SK-MEL-5 (cell line): ENCODE measurements at regions not wholly inside any gene's neighbourhood (a gene's known extent, or its start where the extent isn't known, plus 50 kb on each side); places are given as distances from the start of the nearest gene placed in this dataset.

Experiments used
- DNase-seq: peaks from one replicate; pipeline ENCODE4 v3.0.0-alpha.2; 2016; ENCODE audit warnings: low read depth, low spot score
- in situ Hi-C: cut with HindIII; loops from 2 replicates; pipeline ENCODE4 v1.10.0; 2016; ENCODE audit warnings: low sequenced_read_pairs, high pct_unique_total_duplicates, low pct_unique_long_range_greater_than_20kb

DNA sequence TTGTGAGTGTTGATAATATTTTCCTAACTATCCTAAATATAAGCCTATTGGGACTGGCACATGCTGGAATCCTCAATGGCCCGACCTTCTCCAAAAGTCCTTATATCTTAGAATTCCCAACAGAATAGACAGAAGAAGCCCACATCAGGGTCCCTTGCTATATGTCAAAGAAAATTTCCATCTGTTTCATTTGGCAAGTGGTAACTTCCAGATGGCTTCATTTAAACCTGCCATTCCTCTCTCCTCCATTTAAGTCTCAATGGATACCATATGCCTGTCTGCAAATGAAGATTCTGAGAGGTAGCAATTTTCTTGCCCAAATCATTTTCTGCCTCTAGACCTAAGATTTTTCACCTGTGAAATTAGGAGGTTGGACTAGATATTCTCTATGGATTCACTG, 73.1 kb upstream of the KCNA4 start:
- in situ Hi-C loops: no loop called here
- DNase-seq: no peak

DNA sequence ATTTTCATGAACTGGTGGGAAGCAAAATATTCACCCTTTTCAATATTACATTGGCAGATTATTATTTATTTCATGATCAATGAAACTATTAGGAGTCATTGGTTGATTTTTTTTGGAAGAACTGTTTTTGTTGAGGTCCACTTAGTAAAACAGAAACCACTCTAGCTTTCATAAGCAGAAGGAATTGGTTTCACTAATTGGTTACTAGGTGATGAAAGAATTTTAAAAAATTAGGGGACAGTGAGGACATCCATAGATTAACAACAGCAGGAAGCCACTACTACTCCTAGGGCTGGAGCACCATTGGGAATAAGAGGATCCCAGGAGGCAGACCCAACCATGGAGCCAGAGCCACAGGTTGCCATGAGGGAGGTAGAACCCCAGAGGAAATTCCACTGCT, 74.4 kb upstream of the KCNA4 start:
- no peak for DNase-seq
- in situ Hi-C loops: no loop called here

DNA sequence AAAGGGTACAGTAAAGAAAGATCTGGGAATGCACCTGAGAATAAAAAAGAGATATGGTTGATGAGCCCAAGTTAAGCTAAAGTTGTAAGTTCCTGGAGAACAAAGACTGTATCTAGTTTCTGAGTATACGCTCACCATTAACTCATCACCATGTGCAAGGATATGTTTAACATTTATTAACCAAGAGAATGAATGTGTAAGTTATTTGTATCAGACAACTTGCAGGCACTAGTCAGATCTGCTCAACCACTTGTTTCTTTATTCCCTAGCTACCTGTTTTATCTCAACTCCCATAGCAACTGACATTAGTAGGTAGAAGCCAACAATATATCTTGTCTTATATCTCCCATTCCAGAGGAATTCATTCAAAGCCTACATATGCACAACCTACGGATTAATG, 74.9 kb upstream of the KCNA4 start:
- DNase-seq: no peak
- in situ Hi-C loops: no loop called here

DNA sequence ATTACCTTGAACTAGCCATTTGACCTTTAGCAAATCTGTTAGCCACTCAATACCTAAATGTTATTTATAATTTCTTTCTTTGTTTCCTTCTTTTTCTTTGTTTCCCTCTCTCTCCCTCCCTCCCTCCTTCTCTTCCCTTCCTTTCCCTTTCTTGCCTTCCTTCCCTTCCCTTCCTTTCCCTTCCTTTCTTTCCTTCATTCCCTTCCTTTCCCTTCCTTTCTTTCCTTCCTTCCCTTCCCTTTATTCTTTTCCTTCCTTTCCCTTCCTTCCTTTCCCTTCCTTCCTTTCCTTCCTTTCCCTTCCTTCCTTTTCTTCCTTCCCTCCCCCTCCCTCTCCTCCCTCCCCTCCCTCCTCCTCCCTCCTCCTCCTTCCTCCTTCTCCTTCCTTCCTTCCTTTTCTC, 75.7 kb upstream of the KCNA4 start:
- in situ Hi-C loops: no loop called here
- DNase-seq: no peak

DNA sequence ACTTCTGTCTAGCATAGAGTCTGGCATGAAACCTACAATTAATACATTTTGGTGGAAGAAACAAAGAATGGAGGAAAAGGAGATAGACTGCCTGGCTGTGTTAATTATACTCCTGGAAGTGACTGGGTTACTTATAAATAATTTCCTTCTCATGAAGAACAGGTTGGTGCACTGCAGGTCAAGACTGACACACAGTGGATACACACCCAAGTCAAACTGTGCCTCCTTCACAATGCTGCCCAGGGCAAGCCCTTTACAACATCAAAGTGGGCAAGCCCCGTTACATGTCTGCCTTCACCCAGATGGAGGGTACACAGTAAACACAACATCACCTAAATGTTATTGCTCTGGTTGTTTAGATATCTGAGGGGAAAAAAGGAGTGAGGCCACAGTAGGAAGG, 83.7 kb upstream of the KCNA4 start:
- DNase-seq: no peak
- in situ Hi-C loops: no loop called here

DNA sequence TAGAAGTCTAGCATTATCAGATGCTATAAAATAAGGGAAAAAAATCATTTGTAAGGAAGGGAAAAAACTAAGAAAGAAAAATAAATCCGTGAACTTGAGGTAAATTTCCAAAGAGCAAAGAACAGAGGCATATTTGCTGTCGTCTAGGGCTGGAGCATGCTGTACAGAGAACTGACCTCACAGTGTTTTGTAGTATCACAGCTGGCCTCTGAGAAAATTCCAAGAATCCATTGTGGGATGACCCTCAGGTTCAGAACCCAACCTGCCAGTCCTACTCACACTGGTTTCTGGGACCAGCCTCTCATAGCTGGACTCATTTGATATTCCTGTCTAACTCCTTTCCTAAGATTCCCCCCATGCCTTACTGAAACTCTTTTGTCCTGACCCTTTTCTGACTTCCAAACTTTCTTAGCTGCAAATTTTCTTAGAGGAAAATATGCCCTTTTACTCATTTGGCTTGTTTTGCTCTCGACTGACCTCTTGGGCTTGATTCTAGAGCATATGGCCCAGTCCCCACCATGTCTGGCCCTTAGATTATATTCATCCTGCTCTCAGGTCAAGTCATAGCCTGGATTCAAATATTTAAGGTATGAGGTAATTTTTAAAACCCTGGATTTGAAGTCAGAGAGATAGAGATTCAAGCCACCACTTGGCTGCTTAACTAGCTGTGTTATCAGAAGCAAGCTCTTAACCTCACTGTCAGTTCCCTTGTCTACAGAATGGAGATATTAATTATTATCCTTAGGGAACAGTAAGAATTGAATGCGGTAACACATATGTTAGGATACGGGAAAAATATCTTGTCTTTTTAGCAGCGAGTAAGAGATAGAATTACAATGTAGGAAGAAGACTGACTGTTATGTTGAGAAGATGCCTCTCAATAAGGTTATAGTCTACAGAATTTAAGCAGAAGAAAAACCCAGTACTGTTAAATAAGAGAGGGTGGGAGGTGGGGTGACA, 89.7 kb upstream of the KCNA4 start:
- in situ Hi-C loops: no loop called here
- no peak for DNase-seq

DNA sequence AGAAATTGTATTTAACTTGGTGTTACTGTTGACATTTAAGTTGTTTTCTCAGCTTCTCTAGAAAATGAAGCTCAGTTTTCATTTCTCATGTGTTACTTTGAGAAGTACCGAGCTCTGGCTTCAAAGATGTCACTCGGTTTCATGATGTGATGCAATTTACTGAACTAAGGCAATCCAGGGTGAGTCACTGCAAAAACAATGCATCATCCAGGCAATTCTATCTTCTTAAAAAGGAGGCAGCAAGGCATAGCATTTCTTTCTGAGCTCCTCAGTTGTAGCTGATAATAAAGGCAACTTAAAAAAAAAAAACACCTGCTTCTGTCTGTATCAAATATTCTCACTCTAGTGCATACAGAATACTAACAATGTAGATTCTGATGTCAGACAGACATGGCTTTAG, 91.1 kb upstream of the KCNA4 start:
- in situ Hi-C loops: no loop called here
- no peak for DNase-seq

DNA sequence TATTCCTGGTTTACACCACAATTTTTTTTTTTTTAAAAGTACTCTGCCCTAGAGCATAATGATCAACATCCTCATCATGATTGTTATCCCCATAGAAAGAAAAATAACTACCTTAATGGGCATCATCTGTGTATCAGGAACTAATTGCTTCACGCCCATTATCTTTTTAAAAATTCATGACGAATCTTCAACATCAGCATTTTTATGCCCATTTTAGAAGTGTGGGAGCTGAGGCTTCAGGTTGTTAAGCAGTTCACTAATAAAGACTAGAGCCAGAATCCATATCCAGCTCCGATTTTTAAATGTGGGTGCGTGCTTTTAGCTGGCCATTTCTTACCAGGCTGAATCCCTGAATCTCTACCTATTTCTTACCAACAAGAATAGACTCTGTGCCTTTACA, 92.9 kb upstream of the KCNA4 start:
- no peak for DNase-seq
- in situ Hi-C loops: no loop called here

DNA sequence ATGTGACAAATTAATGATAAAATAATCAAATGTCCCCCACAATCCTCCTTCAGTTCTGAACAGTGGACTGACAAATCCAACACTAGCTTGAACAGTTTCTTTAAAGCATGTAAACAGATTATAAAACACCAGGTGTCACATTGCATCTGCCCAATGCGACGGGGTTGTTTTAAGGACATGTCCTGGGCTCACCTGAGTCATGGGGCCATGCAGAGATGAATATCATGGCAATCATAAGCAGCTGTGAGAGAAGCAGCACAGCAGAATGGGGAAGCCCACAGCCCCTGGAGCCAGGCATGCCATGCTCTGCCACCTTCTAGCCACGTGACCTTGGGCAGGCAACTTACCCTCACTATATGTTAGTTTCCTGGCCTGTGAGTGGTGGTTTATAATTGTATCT, 93.9 kb upstream of the KCNA4 start:
- no peak for DNase-seq
- in situ Hi-C loops: no loop called here

DNA sequence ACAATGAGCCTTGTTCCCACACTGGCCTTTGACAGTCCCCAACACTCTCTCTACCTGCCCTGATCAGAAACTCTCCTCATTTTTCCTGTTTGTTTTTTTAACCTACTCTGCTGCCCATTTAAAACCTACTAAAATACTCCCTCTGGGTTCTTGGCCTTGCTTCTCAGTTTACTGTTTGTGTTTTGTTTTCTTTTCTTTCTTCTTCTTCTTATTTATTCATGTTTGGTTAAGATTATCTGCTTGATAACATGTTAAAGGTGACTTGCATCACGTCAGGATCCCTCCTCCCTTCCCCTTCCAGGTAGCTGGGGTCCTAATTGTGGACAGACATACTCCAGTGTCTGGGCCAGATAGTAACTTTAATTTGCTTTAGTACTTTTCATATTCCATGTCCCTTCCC, 95.0 kb upstream of the KCNA4 start:
- DNase-seq: no peak
- in situ Hi-C loops: no loop called here

DNA sequence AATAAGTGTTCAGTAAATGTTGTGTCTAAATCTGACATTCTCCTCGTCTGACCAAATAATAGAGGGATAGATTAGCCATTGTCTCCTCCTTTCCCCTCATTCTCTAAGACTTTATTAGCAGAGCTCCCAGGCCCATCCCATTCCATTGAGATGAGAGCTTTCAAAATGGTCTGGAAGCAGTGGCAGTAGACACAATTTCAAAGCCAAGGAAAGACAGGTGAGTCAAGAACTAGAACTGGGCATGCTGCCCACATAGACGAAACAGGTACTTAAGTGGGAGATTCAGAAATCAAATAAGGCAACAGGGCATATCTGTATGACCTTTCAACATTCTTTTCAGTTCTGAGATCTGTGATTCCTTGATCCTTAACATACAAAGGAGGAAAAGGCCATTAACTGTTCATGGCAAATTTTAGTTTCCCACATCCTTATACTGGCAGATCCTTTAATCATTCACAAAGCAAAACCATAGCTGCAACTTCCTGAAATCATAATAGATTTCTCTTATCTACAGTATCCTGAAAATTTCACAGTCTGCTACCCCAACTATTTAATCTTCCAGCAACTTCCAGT, 96.6 kb upstream of the KCNA4 start:
- no peak for DNase-seq
- in situ Hi-C loops: no loop called here

DNA sequence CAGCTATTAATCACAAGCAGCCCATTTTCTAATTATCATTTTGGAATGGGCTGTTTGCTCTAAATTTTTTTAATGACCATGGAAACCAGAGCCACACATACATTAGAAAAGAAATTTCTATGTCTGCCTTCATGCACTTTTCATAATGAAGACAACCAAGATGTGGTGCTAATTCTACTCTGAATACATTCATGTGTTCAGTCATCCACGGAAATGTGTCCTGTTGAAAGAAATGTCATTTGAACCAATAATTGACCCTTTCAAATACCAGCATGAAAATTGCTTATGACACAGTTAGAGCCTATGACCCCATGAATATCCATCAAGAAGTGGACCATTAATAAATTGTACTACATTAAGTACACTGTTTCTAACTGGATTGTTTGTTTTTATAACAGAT, 99.7 kb upstream of the KCNA4 start:
- DNase-seq: no peak
- in situ Hi-C loops: no loop called here

DNA sequence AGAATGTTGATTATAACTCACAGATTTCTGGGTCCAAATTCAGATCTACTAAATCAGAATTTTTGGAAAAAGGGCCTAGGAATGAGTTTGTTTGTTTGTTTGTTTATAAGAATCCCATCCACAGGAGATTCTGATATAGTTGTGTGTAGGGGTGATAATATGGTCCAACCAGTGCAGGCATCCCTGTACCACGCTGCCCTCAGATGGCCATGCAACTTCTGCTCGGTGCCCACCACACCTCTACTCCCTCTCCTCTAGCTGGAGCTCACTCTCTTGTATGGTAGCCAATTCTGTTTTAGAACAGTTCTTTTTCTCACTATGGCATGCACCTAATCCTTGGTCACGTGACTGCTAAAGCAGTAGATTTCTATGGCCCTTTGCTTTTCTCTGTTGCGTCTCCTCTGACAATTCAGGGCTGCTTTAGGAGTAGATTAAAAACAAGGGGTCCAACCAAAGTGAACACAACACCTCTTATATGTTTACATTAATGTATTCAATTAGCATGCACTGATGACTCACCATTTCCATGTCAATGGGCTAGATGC, 103.3 kb upstream of the KCNA4 start:
- no peak for DNase-seq
- in situ Hi-C loops: no loop called here

DNA sequence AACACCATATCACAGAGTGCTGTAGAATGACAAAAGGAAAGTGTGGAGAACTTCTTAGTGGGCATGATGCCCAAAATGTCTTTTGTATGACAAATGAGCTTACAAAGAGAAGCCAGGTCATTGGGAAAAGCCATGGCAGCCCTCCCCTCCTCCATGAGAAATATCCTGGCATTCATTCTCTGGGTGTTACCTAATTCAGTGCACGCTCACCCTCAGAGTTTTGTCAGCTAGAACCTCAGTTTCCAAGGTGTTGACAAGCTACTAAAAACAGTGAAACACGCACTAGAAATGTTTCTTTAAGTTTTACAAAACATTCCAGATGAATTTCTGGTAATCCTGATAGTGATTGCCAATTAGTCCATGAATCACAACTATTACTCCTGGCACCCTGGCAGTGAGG, 105.4 kb upstream of the FSHB start:
- no peak for DNase-seq
- in situ Hi-C loops: no loop called here

DNA sequence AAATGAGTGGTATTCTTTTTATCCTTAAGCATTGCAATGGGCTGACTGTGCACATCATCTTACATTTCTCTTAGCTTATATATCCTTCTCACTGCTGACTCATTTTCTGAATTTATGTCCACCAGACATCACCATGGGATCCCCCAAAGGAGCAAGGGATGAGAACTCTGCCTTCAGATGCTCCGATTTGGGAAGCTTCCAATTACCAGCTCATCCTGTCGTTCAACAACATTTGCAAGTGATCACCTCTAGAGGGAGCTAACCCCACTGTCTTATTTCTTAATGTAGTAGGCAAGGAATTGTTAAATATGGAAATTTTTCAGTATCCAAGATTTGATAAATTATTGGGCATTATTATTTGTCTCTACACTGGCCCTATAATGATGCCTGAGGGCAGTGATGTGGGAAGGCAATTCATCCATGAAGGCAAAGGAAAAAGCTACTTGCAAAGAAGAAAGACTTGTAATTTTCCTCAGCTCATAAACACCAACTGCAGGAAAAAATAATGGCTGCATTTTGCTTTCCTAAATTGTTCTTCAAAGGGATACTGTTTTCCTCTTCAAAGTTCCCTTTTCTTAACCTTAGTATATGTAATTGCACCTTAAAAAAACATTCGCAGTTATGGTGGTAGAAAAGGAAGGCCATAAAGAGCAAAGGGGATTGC, 102.4 kb upstream of the FSHB start:
- in situ Hi-C loops: no loop called here

DNA sequence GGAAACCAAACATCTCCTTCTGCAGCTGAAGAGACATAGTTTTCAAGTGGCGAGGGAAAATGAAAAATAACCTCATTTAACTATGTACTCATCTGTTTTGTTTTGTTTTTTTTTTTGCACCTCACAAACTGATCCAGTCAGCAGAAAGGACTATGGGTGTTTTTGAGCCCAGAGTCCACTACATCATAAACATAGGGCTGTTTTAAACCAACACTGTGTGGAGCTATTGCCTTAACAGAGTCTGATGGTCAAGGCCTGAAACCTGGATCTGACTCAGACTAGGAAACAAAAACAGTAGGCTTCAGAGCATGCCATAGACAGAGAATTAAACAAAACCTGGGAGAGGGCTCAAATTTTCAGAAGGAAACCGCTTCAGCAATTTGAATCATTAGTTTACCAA, 99.3 kb upstream of the FSHB start:
- peak; percentile 32 for DNase-seq
- in situ Hi-C loops: no loop called here

More for the DNA sequence above, 102.4 kb upstream of the FSHB start:
- DNase-seq: peak; percentile 64

DNA sequence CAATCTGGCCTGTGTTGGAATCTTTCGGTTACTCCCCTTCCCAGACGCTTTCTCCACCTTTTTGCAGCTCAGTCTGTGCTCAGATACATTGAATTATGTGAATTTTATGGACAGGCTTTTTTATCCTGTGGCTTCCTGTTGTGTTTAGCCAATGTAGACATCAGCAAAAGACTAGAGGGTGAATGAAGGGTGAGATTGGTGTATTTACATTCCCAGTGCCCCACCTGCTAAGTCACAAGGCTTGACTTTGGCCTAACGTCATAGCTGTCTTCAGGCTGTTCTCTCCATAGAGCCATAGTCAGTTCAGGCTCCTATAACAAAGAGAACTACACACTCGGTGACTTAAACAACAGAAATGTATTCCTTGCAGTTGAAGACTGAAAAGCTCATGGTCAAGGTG, 97.5 kb upstream of the FSHB start:
- no peak for DNase-seq
- in situ Hi-C loops: no loop called here

DNA sequence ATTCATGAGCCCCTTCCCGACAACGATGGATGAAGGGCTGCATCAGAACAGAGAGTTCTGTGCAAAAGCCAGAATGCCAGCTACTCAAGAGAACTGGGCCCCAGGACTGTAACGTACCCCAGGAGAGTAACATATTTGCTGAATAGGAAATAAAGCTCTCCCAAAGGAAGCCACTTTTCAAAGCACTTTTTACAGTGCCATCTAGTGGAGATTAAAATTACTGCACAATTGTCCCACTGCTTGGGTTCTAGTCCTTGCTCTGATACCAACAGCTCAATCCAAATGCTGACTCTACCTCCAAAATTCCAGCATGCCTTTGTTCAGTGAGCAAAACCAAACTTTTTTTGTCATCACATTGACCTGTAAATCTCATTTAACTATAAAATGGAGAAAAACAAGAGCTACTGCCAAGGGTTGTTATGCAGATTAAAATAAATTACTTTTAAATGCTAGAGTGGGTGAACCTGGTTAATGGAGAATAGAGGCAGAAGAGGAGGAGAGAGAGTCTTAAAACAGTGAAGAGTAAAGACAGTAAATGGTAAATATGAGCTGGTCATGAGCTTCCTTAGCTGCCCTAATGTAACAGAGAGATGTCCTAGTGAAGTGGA, 87.6 kb upstream of the FSHB start:
- DNase-seq: peak; percentile 75
- in situ Hi-C loops: no loop called here
